GM21737 (cell line): ENCODE measurements at regions not wholly inside any gene's neighbourhood (a gene's known extent, or its start where the extent isn't known, plus 50 kb on each side); places are given as distances from the start of the nearest gene placed in this dataset.
"Not testable (repeated sequence)": the region's sequence is repeated elsewhere in the genome, so short reads cannot be mapped to it uniquely, and the experiment has no call there.

Experiments used
- ATAC-seq: cut with Tn5 transposase; IDR thresholded peaks from one replicate; pipeline ENCODE4 v1.9.1; 2021; ENCODE audit warnings: mild to moderate bottlenecking, moderate library complexity; ENCODE audit not compliant: unreplicated experiment

DNA sequence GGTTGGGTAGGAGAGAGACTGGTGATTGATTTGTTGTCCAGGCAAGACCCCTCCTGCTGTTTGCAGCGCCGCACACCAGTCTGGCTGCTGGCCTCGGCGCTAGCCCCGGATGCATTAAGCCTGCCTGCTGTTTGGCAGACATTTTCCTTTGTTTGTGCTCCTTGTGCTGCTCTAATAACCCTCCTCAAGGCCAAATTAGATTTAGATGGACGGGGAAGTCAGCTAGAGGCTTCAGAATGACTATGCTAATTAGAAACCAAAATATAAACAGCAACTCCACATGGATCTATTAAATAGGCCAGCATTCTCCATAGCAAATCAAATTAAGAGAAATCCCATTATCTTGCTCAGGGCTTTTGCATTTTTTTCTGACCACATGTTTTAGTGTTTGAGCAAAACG lies 445.2 kb downstream of the SQOR start:
- no peak for ATAC-seq

DNA sequence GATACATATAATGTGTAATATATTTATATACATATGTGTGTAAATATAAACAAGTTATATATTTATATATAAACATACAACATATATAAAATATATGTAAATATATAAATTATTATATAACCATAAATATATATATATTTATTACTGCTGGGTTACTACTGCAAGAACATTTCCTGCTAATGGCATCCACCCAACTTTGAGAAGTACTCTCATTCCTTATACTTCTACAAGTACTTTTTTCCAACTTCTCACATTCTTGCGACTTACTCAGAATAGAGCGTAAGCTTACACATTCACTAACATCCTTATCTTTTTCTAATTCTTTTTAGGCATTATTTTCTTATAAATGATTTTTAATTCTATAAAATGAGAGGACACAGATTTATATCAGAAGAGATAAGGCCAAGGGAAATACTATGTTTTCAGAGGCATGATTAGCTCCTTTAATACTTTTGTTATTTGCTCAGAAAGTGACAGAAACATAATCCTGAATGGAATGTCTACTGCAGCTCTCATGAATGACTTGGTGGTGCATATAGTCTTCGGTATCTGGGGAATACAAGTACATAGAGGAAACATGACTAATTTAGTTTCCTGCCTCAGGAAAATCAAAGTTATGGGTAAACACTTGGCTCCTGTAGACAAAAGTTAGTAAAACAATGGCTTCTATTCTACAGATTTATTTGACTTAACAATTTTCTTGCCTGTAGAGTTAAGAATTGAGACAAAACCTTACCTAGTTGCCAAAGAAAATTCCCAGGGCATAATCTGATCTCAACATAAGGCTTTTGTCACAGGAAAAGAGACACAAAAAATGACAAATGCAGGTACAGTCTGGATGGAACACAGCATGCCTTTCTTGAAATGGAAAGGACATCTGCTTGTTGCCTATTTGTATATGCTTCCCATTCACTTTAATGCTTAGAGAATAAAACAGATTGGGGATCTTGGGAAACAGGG lies 453.9 kb downstream of the SQOR start:
- ATAC-seq, result no peak

DNA sequence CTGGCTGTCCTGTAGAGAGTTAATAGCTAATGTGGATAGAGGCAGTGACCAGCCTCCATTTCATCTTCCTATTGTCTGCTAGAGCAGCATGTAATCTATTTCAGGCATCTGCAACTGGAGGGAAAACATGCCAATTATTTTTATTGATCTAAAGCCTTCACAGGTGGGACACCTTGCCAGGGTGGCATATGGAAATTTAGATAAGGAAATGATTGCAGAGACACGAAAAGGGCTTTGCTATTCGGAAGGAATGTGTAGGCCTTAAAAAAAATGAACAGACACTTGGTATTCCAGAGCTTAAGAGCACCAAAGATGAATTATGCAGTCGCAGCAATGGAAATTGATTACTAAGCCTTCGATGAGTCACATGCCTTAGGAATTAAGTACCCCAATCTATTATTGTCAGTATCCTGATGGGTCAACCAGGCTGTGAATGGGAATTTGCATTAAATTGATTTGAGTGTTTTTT lies 454.7 kb downstream of the SQOR start:
- no peak for ATAC-seq

DNA sequence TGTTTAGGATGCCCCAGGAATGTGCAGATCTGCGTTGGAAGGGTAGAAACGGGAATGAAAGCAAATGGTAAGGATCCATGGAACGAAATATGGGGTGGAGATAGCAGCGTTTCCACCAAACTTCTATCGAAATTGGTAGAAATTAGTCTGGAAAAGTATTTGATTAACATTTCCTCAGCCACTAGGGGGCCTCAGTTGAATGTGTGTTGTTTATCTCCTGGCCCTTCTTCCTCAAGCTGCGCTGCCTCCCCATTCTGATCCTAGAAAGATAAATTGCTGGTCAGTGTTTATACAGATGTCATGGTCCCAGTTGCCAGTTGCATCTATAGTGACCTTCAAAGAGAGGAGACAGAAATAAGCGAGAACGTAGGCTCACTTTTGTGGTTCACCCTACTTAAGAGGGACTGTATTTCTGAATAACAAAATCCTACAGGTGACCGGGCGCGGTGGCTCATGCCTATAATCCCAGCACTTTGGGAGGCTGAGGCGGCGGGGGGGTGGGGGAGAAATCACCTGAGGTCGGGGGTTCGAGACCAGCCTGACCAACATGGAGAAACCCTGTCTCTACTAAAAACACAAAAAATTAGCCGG lies 457.1 kb downstream of the SQOR start:
- ATAC-seq, result no peak

DNA sequence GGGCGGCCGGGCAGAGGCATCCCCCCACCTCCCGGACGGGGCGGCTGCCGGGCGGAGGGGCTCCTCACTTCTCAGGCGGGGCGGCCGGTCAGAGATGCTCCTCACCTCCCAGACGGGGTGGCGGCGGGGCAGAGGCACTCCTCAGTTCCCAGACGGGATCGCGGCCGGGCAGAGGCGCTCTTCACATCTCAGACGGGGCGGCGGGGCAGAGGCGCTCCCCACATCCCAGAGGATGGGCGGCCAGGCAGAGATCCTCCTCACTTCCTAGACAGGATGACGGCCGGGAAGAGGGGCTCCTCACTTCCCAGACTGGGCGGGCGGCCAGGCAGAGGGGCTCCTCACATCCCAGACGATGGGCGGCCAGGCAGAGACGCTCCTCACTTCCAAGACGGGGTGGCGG lies 463.2 kb downstream of the SQOR start:
- ATAC-seq, result not testable (repeated sequence)

DNA sequence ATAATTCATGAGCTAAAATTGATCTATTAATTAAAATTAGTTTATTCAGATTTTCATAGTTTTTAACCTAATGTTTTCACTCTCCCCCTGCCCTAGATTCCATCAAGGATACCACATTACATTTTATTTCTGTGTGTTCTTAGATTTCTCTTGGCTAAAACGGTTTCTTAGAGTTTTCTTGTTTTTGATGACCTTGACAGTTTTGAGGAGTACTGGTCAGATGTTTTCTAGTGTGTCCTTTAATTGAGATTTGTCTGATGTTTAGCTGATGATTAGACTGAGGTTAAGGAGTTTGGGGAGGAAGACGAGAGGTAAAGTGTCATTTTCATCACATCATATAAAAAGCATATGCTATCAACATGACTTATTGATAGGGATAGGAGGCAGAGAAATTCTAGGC lies 475.9 kb downstream of the SQOR start:
- ATAC-seq, result no peak

DNA sequence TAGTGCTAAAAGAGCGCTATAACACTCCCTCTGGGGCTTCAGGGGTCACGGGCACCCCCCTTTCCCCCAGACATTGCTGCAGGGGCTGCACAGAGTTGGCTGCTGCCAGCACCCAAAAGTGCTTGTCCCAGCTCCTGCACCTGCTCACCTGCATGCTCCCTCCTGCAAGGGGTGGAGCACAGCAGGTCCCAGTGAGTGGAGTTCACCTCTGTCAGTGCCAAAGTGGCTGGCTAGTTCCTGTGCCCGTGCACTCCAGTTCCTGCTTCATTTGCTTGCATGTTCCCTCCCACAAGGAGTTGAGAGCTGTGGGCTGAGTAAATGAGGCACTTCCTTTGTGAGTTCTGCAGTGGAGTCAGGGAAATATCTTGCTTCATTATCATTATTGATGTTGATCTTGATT lies 476.9 kb downstream of the SQOR start:
- ATAC-seq, result no peak

DNA sequence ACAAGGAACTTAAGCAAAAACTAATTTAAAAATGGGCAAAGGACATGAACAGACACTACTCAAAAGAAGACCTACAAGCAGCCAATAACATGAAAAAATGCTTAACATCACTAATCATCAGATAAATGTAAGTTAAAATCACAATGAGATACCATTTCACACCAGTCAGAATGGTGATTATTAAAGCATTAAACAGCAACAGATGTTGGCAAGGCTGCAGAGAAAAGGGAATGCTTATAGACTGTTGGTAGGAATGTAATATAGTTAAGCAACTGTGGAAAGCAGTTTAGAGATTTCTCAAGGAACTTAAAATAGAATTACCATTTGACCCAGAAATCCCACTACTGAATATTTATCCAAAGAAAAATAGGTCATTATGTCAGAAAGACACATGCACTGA lies 482.2 kb downstream of the SQOR start:
- no peak for ATAC-seq

DNA sequence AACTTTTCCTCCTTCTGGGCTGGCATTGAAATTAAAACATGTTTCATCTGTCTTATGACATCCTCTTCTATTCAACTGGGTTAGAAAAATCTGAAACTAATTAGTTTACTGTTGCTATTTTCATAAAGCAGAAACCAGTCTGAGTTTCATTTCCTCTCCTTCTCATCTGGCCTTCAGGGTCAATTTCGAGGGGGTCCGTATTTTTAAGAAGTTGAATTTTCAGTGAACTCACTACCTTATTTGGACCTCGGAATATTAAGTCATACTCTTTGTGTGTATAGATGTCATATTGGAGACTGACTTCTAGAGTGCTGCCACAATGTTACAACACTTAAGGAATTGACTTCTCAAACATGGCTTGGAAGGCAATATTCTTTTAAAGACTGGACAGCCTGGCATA lies 485.9 kb downstream of the SQOR start:
- ATAC-seq, result no peak

DNA sequence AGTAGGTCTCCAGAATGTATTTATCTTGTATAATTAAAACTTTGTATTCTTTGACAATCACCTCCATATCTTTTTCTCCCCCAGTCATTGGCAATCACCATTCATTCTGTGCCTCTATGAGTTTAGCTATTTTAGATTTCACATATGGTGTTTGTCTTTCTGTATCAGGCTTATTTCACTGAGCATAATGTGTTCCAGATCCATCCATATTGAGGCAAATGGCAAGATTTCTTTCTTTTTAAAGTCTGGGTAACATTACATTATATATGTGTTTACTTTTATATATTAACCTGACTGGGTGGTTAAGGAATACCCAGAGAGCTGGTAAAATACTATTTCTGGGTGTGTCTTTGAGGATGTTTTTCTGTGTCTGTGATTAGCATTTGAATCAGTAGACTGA lies 486.6 kb downstream of the SQOR start:
- ATAC-seq, result no peak

DNA sequence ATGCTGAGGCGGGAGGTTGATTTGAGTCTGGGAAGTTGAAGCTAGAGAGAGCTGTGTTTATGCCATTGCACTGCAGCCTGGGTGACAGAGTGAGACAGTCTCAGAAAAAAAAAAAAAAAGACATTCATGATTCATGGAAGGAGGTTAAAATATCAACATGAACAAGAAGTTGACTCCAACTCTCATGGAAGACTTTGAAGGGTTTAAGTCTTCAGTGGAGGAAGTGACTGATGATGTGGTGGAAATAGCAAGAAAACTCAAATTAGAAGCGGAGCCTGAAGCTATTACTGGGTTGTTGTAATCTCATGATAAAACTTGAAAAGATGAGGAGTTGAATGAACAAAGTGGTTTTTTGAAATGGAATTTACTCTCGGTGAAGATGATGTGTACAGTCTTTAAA lies 491.8 kb downstream of the SQOR start:
- ATAC-seq, result no peak

DNA sequence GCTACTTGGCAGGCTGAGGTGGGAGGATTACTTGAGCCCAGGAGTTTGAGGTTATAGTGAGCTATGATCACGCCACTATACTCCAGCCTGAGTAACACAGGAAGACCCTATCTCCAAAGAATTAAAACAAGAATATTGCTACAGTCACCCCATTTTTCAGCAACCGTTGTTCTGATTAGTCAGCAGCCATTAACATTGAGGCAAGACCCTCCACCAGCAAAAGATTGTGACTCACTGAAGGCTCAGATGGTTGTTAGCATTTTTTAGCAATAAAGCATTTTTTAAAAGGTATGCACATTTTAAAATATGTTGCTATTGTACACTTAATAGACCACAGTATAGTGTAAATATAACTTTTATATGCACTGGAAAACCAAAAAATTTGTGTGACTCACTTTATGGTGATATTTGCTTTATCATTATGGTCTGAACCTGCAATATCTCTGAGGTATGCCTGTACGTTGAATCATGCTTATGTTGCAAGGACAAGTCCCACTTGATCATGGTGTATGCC lies 492.6 kb downstream of the SQOR start:
- no peak for ATAC-seq

DNA sequence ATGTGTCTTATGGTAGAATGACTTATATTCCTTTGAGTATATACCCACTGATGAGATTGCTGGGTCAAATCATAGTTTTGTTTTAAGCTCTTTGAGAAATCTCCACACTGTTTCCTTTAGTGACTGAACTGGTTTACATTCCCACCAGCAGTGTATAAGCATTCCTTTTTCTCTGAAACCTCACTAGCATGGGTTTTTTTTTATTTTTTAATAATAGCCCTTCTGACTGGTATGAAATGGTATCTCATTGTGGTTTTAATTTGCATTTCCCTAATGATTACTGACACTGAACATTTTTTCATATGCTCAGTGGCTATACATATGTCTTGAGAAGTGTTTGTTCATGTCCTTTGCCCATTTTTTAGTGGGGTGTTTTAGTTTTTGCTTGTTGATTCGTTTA lies 494.3 kb downstream of the SQOR start:
- ATAC-seq, result no peak

DNA sequence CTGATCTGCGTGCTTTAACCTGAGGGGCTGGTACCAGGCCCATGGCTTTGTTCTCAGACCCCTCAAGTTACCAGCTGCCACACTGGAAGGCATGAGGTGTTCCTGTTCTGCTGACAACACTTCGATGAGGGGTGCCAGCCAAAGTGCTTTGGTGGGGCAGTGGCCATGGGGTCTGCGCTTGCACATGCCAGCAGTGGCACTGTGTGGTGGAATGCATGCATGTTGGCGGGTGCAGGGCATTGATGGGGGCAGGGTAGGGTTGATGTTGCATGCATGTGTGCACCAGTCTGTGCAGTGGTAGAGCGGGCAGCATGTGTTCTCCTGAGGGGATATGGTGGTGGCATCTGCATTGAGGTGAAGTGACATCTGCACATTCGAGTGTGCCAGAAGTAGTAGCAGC lies 497.0 kb downstream of the SQOR start:
- no peak for ATAC-seq

DNA sequence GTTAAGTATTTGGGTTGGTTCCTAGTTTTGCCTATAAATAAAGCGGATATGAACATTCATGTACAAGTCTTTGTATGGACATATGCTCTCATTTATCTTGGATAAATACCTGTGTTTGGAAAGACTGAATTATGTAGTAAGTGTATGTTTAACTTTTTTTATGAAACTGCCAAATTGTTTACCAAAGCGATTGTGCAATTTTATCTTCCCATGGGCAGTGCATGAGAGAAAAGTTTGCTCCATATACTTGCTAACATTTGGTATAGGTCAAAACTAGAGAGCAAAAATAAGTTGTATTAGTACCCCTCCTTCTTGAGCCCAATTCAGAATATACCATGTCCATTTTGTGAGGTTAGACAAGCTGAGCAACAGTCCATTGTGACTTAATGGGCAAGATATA lies 502.6 kb downstream of the SQOR start:
- no peak for ATAC-seq

DNA sequence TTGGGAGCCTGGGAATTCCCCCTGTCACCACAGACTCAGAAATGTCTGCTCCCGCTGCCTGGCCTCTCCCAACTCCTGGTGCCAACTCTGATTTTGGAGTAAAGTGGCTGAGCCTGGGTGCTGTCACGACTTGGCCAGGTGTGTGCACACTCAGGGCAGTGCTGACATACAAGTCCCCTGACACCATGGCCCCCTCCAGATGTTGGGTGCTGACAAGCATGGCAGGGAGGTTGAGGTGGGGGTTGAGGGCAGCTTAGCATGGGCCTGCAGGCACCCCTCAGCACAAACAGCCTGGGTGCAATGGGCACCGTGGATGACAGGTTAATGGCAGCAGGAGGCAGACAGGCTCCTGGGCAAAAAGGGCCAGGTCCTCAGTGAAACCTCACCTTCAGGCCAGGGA lies 511.2 kb downstream of the SQOR start:
- no peak for ATAC-seq

DNA sequence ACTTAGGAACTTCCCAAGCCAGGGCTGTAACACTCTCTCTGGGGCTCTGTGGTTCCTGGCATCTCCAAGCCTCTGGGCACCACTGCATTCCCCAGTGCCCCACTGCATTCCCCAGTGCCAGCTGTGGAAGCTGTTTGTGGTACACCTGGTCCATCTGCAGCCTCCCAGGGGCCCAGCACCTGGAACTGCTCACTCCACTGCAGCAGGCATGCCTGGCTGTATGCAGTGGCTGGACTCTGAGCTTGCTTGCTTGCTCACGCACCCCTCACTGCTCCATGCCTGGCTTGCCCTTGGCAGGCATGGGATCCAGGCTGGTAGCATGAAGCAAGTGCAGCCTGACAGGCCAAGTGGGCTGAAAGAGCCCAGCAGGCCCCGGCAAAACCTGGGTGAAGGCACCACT lies 512.1 kb downstream of the SQOR start:
- no peak for ATAC-seq

DNA sequence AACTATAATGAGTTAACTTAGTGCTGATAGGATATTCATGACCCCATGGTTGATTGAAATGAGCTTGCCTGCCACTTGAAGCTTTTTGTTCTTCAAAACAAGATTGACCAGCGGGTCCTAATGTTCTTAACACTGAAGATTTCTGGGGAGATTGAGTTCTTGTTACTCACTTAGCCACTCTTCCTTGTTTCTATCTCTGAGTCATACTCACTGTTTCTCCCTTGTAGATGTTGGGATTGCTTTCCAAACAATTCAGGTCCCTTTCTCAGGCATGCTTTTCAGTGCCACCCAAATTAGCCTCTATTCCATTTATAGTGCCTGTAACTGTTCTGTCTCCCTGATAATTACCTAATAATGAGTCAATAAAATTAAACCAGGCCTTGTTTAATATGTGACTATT lies 517.0 kb downstream of the SQOR start:
- no peak for ATAC-seq

DNA sequence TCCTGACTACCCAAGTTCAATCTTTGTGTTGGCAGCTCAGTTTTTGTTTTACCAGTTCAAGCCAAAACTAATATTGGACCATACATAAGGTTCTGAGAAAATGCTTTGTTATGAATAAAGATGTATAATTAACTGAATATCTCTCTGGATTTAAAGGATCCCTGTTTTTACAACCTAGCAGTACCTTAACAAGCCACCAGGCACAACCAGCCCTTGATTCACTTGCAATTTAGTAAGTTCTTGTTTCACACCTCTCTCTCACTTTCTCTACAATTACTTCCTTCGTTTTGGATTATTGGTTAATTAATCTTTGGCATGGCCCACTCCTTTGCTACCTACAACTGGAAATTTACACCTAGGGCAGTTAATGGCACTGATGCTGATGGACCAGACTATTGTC lies 531.9 kb downstream of the SQOR start:
- no peak for ATAC-seq

DNA sequence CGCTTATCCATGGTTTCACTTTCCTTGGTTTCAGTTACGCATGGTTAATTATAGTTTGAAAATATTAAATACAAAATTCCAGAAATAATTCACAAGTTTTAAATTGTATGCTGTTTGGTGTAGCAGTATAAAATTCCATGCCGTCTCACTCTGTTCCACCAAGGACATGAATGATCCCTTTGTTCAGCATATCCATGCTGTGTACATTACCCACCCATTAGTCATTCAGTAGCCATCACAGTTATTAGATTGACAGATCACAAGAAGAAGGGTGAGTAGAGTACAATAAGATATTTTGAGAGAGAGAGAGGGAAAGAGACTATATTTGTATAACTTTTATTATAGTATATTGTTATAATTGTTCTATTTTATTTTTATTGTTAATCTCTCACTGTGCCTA lies 535.5 kb downstream of the SQOR start:
- ATAC-seq, result no peak

DNA sequence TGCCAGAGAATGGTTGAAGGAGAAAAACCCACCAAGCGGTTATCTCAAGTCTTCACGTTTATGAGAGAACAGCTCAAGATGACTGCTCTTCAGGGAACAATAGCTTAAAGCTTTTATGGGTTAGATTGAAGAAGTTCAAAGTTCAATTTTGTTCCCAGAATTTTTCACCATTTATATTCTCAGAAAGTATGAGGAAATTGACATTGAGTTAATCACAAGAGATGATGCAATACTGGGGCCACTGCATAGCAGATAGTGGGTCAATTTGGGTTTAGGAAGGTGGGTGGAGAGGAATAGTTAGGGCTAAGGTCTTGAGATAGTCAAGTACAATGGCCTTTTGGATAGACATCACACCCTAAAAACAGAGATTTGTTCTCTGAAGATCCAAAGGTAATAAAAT lies 539.3 kb downstream of the SQOR start:
- no peak for ATAC-seq

DNA sequence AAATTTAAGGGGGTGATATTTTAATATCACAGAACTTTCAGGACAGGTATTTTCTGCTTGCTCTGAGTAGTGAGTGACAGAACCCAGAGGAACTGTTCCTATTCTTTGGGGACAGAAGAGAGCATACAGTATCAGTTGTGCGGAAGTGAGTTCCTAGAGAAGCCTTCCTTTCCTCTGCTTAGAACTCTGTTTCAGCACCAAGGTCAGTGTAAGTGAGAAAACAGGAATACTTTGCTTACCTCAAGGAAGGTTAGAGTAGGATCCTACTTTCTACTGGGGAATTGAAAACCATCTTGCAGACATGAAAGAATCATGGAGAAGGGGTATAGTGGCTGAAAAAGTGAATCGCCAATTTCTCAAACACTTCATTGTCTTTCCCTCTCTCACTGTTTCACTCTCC lies 542.4 kb downstream of the SQOR start:
- ATAC-seq, result no peak
